ENCODE measurements at regions not wholly inside any gene's neighbourhood (a gene's known extent, or its start where the extent isn't known, plus 50 kb on each side); places are given as distances from the start of the nearest gene placed in this dataset.
A peak's percentile ranks its signal among the peaks of the same experiment; 100 is the strongest.
"Not testable (repeated sequence)": the region's sequence is repeated elsewhere in the genome, so short reads cannot be mapped to it uniquely, and the experiment has no call there.

DNA sequence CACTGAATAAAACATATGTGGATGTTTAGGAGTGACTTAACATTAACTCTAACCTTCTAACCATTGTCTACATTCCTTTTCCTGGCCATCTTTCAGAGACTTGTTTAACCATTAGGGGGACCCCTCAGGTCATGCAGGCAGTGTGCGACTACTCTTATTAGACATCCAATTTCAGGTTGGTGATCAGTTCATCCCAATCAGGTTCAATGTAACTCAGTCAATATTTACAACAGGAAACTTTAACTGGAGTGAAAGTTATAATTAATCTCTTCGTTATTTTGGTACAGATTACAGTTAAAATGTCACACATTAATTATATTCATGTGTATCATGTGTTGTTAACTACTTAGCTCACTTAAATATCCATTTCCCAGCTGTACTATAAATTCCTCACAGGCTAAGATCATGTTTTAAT is 68.8 kb upstream of the RGS1 start:
- TF ChIP-seq, protein P1, sequence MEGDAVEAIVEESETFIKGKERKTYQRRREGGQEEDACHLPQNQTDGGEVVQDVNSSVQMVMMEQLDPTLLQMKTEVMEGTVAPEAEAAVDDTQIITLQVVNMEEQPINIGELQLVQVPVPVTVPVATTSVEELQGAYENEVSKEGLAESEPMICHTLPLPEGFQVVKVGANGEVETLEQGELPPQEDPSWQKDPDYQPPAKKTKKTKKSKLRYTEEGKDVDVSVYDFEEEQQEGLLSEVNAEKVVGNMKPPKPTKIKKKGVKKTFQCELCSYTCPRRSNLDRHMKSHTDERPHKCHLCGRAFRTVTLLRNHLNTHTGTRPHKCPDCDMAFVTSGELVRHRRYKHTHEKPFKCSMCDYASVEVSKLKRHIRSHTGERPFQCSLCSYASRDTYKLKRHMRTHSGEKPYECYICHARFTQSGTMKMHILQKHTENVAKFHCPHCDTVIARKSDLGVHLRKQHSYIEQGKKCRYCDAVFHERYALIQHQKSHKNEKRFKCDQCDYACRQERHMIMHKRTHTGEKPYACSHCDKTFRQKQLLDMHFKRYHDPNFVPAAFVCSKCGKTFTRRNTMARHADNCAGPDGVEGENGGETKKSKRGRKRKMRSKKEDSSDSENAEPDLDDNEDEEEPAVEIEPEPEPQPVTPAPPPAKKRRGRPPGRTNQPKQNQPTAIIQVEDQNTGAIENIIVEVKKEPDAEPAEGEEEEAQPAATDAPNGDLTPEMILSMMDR (IDR thresholded peaks at IDR 0.05; ENCODE audit: insufficient read depth, low read depth, low read length, missing control alignments): no peak
- DNase-seq (ENCODE audit: low read depth): peak; percentile 18
- no peak overlapping the region for H3K4me3 ChIP-seq (ENCODE audit: low read length)

DNA sequence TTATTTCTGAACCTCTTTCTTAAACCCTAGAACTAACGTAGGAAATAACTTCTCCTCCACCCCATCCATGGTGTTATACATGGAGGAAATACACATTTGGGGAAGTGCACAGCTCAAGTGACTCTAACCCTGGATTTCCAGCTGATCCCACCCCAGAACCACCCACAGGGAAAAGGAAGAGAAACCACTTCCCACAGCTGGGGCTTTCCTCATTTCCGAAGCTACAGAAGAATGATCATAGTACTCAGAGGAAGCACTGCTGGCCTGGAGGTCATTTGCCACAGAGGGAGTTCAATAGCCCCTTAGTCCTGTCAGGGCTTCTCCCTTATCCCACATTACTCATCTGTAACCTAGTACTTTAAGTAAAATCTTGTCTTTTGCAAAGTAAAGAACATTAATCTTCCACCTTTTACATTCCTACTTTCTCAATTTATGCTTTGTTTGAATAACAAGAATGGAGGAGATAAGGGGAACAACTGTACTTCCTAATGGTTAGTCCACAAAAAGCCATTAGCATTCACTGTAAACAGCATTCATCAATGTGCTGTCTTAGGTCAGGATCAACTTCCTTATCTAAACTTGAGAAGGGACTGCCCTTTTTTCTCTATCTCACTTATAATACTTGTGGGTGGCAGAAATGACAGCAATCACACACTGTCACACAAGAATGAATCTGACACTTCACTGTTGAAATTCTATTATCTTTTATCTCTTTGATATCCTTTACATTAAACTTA is 63.0 kb upstream of the RGS1 start:
- H3K4me3 ChIP-seq (ENCODE audit: low read length): no peak overlapping the region
- no peak for DNase-seq (ENCODE audit: low read depth)
- TF ChIP-seq, protein P1 (IDR thresholded peaks at IDR 0.05; ENCODE audit: insufficient read depth, low read depth, low read length, missing control alignments): no peak

DNA sequence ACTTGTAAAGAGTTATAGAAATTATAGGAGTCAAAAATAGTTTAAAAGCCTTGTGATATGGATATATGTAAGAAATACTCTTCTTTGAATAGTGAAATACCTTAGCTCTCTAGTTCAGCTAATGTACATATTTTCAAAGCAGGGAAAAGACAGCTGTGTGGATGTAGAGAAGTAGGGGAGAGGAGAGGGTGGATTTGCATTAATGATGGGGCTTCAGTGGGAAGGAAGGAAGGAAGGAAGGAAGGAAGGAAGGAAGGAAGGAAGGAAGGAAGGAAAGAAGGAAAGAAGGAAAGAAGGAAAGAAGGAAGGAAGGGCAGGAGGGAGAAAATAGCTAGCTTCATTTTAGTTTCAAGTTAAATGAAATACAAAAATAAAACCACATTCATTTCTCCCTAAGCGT is 62.4 kb upstream of the RGS1 start:
- no peak overlapping the region for H3K4me3 ChIP-seq (ENCODE audit: low read length)
- TF ChIP-seq, protein P1 (IDR thresholded peaks at IDR 0.05; ENCODE audit: insufficient read depth, low read depth, low read length, missing control alignments): no peak
- no peak for DNase-seq (ENCODE audit: low read depth)

DNA sequence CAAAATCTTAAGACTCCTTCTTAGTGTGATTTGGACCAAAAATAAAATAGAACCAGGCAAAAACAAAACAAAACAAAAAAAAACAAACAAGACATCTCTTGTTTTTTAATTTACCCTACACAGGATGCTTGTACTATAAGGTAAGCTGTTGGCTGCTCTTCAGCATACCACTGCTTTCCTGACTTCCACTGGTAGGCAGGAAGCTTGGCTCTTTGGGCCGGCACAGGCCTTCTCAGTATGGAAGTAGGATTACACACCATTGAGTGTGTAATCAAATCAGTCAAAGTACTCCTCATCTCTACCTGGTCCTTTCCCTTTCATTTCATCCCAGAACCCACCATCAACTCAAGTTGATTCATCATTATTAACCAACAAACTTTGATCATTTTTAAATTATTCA is 61.9 kb upstream of the RGS1 start:
- TF ChIP-seq, protein P1 (IDR thresholded peaks at IDR 0.05; ENCODE audit: insufficient read depth, low read depth, low read length, missing control alignments): no peak
- DNase-seq (ENCODE audit: low read depth): no peak
- H3K4me3 ChIP-seq (ENCODE audit: low read length): no peak overlapping the region

DNA sequence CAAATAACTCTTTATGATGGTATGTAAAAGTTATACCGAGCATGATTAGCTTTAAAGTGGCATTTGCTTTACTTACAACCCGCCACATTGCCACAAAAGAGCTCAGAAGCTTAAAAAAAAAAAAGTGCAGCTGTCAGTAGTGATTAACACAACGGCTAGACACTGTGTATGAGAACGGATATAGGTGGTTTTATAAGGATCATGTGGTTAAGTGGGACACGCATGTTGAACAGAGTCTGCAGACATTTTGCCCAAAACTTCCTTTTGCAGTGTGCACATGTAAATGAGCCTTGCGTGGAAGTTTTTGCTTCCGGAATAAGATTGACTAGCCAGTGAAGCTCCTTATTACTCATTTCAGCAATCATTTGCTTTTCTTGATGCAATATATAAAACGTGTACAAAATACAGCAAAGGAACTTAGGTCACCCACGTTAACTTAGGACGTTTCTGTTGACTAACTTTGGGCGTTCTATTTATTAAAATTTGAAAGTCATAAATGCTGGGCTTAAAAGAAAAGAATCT is 58.7 kb upstream of the RGS1 start:
- DNase-seq (ENCODE audit: low read depth): no peak
- TF ChIP-seq, protein P1 (IDR thresholded peaks at IDR 0.05; ENCODE audit: insufficient read depth, low read depth, low read length, missing control alignments): no peak
- H3K4me3 ChIP-seq (ENCODE audit: low read length): no peak overlapping the region

DNA sequence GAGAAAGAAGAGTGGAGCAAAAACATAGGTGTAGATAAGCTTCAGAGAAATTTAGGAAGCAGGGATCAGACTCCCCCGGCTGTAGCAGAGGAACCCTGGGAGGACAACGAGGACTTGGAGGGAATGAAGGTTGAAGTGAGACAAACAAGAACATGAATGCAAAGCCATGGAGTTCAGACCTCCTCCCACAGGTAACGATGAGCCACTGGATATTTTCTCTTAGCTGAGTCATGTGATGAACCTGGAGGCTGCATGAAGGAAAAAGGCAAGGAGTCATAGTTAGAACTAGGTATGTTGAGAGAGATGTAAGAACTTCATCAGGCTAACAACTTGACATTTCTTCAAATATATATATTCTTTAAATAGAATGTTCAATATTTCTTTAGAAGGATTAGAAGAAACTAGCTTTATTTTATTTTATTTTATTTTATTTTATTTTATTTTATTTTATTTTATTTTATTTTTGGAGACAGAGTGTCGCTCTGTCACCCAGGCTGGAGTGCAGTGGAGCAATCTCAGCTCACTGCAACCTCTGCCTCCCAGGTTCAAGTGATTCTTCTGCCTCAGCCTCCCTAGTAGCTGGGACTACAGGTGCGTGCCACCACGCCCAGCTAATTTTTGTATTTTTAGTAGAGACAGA is 57.7 kb upstream of the RGS1 start:
- peak; percentile 47 for DNase-seq (ENCODE audit: low read depth)
- H3K4me3 ChIP-seq (ENCODE audit: low read length): not testable (repeated sequence)

DNA sequence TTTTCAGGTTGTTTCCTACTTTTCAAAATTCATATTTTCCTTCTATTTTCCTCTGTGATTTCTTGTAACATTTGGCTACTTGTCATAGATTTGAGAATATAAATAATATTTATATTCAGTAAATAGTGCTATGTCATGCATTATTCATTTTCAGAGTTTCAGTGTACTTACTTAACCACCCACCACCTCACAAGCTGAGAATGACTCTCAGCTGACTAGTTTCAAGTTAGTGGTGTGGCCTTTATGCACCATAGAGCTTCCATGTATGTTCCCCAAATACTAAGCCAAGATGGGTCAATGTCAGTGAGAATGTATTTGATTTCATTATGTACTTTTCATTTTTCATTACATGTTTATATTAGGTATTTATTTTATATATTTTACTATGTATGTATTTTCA is 56.9 kb upstream of the RGS1 start:
- TF ChIP-seq, protein P1 (IDR thresholded peaks at IDR 0.05; ENCODE audit: insufficient read depth, low read depth, low read length, missing control alignments): no peak
- DNase-seq (ENCODE audit: low read depth): peak; percentile 9

More for the DNA sequence above, 56.9 kb upstream of the RGS1 start:
- H3K4me3 ChIP-seq (ENCODE audit: low read length): no peak overlapping the region
